ENCODE measurements at regions not wholly inside any gene's neighbourhood (a gene's known extent, or its start where the extent isn't known, plus 50 kb on each side); places are given as distances from the start of the nearest gene placed in this dataset.
"Not testable (repeated sequence)": the region's sequence is repeated elsewhere in the genome, so short reads cannot be mapped to it uniquely, and the experiment has no call there.

DNA sequence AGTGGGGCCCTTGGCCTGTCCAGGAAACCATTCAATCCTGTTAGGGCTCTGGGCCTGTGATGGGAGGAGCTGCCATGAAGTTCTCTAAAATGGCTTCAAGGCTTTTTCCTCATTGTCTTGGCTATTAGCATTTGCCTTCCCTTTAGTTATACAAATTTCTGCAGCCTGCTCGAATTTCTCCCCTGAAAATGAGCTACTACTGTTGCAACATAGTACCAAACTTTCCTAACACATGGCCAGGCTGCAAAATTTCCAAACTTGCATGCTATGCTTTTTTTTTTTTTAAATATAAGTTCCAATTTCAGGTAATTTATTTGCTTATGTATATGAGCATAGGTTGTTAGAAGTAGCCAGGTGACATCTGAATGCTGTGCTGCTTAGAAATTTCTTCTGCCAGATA, 560.8 kb upstream of the TBL1XR1 start:
- DNase-seq: no peak

DNA sequence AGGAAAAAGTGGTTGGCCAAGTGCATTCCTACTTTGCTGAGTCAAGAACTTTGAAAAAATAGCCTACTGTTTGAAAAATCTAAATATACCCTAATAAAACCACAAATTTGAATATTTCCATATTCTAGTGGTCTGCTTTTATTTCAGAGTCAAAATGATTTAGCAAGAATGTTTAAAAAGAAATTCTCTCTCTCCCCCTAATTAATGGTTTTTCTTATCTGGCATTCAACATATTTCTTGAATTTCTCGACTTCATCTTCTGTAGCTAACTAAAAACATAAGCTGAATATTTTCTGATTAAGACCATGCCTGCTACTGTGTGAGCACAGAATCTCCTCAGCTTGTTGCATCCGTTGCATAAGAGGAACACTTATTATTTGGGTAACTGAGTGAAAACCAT, 563.5 kb upstream of the TBL1XR1 start:
- no peak for DNase-seq

DNA sequence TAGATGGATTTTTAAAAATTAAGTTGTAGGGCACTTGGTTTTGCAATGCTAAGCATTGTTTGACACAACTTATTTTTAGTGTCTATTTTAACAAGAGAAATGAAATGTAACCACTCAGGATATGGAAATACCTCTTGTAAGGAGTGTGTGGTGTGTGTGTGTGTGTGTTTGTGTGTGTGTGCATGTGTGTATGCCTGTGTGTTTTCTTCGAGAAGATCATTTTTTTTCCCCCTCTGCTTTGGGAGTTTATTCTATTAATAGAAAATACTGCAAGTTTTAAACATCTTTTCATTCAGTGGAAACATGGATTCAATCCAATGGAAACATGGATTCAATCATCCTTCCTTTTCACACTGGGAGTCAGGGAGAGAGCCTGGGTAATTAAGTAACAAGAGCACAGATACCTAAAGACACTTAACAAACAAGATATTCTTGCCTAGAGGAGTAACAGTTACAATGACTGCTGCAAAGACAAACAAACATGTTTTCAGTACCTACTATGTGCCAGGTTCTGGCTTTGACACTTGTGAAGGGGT, 567.2 kb upstream of the TBL1XR1 start:
- DNase-seq: no peak

DNA sequence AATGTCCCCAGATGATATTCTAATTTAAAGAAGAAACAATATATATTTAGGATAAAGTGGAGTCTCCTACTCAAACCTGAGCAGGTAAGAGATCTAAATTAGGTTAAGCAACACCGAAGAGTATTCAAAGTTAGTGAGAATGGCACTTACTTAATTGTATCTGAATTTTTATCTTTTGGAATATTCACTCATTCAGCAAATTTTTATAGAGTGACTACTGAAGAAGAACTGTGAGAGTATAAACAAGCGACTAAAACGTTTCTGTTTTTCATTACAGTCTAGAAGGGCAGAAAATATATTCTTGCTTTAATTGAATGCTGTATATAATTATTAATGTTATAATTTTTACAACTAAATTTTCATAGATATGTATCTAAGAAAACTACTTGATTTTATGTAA, 567.7 kb upstream of the TBL1XR1 start:
- DNase-seq: no peak

DNA sequence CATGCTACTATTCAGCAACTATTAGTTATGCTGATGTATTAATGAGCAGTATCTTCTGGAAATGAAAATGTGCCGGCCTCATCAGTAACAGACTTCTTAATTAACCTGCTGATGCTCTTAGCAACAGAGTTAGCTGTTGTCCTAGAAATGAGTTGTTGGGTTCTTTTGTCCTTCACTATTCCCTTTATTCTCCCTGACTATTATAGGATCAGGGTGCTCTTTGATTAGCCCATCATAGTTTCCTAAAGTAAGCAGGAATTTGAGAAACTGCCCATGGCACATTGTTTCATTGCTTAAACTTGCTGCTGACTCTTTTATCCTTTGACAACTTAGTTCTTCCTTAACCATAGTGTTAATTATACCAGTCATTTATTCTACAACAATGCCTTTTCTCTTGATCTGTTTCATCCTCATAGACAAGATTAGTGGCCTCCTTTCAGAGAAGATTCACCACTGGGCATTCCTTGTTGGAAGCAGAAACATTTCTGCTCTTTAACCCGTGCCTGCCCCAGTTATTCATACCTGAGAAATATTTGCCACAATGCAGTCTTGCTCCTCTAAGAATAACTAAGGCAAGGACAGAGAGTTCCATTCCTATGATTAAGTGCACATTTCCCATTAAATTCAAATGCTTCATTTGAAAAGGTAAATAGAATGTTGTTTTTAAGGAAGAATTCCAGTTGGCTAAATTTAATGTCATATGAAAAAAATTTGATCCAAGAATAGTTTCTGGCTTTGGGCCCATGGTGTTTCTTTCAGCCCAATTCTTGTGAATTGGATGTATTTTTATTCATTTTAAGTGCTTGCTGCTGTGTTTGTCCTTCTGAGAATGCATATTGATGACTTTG, 573.3 kb upstream of the TBL1XR1 start:
- no peak for DNase-seq

DNA sequence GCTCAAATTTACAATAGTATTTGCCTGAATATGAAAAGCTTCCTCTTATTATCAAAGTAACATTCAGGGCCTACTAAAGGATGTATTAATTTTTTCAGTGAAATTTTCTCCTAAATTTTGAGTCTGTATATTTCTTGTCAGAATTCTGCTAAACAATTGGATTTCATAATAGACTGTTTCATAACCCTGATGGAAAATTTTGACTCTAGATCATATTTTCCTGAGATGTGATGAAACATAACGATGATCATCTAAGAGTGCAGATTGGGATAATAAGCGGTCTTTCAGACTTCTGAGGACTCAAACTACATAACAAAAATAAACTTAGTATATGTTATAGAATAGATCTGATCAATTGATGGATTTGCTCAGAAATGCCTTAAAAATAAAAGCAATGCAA, 574.5 kb upstream of the TBL1XR1 start:
- DNase-seq: no peak

DNA sequence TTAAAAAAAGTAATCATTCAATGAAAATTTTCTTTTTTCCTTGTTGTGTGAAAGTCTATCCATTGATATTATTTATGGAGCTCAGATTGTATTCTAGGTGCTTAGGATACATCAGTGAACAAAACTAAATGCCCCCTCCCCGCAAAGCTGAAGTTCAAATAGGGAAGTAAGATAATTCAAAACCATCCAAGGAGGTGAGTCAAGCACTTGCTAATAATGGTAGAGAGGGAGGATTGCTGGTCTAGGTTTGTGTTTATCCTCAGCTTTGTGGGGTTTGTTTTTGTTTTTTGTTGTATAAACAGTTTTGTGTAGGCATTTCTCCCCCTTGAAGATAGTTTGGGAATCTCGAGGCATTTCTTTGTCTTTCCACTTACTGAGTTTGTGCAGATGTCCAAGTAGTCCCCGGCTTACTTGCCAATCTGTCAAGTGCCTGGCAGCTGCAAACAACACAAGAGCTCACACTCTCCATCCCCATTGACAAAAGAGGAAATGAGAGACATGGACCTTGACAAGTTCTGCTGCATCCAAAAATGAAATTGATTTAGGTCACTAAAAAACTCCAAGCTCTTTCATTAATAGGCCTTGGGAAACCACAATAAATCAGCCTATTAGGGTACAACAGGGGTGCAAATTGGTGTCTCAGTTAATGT, 575.8 kb upstream of the TBL1XR1 start:
- DNase-seq: peak; percentile 67

DNA sequence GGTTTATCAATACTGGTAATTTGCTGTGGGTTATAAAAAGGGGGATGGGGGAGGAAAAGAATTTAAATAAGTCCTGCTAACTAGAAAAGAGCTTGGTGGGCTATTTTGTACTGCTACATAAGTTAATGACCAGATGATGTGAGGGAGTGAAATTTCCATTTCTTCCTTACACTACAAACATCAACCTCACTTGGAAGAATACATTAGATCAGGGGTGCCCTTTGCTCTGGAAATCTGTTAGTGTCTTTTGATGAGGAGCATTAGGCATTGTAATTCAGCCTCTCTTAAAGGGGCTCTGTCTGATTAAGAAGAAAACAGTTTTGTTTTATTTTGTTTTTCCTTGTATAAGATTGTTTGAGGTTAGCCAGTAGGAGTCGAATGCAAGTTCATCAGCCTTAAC, 576.4 kb upstream of the TBL1XR1 start:
- DNase-seq: no peak

DNA sequence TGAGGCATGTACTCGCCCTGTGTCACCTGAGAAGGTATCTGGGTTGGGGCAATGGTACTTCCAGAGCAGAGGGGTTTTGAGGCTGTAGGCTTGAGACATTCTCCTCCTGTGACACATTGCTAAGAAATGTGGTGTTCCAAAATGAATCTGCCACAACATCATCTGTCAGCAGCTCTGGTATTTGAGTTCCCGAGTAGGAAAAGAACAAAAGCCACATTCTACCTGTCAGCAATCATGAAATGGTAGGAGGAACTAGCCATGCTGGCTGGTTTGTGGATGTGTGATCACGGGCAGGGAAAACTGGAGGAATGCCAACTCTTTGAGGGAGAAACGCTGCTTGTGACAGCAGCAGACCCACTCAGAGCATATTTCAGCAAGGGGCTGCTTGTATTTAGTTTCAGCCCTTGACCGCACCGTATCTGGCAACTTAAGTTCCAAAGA, 579.4 kb upstream of the TBL1XR1 start:
- DNase-seq: peak; percentile 29

DNA sequence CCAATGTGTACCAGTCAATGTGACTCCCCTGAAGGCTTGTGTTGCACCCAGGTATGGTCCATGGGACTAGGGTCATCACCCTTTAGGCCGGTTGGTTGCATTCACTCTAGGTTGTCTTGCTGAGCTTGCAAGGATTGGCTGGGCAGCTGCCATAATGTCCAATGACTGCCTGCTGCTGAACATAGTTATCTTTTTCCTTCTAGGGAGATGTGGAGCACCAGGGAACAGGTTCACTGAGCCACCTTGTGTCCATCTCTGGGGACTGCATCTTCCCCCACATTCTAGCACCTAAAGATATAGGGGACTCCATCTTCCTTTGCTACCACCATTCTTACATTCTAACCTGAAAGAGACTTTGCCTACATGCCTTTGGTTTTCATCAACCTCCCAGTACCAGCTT, 580.4 kb upstream of the TBL1XR1 start:
- peak; percentile 38 for DNase-seq

DNA sequence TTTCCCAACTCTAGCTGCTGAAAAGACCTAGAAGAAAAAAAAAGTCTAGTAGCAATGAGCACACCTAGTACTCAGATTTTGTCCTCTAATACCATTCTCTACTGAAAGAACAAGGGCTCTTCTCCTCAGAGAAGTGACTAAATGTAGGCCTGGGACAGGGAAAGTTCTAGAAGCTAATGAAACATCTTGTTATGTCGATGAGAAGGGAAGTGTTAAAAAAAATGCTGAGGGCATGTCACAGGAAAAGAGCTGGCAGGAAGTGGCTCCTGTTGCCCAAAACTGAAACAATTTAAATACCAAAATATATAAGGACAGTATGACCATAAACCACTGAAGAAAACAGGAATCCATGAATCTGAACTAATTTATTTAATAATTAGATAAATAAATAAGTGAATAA, 581.4 kb upstream of the TBL1XR1 start:
- no peak for DNase-seq

DNA sequence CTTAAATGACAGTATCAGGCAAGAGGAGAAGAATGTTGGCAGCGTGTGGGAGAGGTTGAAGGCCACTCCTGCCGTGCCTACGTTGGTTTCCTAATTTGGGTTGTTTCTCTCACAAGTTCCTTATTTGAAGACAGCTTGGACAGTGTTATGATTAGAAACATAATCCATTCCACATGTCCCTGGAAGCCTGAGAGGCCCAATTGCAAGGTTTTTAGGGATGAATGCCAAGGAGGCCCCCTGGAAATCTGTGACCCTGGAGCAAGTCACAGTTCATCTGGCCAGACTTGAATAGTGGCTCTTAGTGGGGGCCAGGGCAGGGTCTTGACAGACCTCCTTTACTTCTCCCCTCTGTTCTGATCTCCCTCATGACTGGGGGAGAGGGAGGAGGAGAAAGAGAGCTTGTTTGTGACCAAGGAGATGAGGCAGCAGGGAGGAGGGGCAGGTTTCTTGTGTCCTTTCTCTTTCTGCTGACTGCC, 584.4 kb upstream of the TBL1XR1 start:
- no peak for DNase-seq

DNA sequence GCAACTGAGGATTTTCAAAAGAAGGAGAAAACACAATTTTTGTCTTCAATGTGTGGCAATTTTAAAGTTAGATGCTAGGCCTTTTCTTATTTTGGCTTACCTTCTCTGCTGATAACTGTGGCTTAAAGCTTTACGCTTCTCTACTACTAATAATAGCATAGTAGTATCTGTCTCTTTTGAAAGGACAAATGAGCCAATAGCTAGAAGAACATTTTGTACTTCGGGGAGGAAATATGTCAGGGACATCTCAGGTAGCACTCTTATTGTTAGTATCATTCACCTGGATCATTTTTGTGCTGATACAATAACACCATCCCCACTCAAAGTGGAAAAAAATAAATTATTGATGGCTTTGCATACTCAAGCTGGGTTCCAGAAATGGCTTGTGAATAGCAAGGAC, 586.1 kb upstream of the TBL1XR1 start:
- no peak for DNase-seq

DNA sequence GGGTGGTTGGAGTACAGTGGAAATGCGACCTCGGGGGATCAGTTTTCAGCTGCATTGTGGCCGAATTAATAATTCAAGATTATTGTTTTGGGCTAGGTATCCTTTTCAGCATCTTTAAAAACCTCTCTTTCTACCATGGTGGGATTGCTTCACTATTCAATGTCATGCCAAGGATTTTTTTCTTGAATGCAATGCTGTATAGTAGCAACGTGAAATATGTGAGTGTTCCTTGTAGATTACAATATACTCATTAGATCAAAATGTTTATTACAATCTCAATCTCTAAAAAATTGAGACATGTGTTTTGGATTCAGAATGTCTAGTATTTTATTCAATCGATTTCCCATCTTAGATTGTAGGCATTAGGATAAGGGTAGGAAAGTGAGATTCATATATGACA, 586.5 kb upstream of the TBL1XR1 start:
- DNase-seq: no peak

DNA sequence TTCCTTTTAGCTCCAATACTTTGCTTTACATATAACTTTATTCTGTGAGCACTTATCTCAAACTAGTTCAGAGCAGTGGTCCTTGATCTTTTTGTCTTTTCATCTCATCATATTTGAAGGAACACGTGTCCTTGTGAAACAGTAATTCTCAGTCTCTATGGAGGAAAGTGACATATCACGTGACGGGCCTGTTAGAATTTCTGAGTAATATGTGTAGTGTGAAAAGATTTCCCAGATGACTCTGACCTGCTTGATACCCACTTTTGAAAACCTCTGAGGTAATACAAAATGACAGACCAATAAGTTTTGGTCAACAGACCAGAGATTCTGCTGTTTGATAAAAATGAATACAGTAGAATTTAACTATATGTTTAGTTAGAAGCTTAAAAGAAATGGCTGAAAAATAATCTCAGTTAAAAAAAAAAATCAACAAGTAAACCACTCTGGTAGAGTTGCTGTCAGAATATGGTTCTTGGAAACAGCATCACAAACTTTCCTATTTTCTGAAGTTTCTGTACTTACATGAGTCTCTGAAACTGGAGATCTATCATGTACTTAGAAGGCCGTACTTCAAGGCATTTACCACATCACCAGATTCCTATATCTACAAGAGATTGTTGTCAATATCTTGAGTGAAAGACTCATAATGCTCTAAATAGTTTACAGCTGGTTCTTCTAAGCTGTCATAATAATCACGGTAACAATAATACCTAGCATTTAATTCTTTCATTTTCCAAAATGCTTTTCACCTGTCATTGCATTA, 590.2 kb upstream of the TBL1XR1 start:
- no peak for DNase-seq

DNA sequence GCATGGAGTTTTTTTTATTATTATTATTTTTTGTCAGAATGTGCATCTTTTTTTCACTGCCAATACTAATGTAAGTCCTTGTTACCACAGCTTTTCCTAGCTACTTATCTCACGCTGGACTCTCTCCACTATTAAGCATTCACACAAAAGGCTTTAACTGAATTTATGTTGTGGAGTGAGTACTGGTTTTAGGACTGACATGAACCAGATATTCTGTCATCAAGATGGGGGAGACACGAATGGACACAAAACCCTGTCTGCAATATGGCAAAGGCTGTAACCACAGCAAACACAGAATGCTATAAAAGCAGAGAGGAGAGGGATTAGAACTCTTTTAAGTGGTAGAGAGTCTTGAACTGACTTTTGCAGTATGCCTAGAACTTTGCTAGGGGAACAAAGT, 592.2 kb upstream of the TBL1XR1 start:
- no peak for DNase-seq

DNA sequence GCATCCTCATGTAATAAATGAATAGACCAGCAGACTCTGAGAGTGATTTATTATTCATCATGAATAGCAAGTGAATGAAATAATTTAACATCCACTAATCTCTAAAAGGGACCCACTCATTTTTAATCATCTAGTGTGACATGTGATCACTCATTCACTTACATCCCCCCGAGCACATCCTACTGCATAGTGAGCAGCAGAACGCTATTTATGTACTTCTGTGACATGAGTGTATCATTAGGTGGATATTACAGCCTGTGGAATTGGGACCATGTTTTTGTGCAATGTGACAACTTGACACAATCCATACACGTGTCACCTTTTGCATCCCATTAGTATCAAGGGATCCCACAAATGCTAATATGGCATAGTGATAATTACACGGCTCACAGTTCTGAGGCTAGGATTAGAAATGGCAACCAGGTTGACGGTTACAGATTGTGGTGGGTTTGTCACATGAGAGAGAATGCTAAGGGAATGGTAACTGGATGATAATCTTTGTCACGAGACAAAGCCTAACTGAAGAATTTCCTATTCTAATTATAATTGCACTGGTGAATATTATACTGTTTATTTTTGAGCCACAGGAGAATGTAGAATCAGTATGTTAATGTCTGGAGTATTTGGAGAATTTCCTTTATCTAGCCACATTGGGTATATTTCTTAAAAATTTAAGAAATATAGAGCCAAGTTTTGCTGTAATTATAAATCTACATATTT, 595.2 kb upstream of the TBL1XR1 start:
- no peak for DNase-seq

DNA sequence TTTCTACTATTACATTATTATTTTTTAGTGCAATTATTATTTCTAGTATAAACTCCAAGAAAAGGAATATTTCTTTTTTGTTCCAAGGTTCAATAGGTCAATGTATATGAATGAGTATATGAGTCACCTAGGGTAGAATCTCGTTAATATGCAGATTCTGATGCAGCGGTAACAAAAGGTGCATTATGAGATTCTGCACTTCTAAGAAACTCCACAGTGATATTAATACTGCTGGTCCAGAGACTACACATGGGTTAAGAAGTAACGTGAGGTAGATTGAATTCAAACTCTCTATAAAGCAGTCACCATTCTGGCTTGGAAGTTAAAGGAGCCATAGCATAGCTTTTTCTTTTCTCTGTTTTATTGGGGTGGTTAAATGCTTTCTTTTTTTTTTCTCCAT, 596.2 kb upstream of the TBL1XR1 start:
- no peak for DNase-seq

DNA sequence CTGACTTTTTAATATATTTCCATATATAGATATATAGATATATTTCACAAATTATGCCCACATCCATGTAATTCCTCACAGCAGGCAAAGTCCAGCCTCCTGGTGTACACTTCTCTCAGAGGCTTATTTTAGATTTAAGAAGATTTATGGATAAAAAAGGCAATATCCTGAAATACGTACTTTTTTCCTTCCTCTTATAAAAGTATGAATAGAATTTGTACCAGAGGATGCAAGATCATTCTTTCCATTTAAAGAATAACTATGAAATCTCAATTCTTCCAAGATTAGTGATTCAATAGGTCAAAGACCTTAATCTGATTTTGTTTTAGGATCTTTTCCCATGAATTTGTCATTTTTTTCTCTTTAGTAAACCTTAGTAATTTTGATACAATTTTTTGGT, 597.9 kb upstream of the TBL1XR1 start:
- DNase-seq: no peak

DNA sequence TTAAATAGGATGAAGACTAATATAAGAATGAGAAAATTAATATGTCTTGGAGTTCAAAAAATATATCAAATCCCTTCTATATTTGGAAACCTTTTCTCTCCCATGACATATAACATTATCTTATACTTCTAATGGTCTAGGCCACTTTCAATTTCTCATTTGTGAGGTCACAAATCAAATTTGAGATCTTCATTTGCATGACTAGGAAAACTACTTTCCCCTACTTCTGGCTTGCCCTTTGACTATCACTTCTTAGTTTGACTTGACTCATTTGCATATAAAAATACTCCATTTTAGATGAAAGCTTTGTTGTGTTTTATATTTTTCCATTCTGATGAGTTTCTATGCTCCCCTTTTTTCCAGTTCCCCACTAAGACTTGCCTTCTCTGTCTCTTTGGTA, 598.6 kb upstream of the TBL1XR1 start:
- DNase-seq: no peak

DNA sequence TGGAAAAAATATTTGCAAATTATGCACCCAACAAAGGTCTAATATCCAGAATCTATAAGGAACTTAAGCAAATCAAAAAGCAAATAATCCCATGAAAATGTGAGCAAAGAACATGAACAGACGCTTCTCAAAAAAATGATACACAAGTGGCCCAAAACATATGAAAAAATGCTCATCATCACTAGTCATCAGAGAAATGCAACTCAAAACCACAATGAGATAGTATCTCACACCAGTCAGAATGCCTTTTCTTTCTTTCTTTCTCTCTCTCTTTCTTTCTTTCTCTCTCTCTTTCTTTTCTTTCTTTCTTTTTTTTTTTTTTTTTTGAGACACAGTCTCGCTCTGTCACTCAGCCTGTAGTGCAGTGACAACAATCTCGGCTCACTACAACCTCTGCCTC, 602.9 kb upstream of the TBL1XR1 start:
- not testable (repeated sequence) for DNase-seq

DNA sequence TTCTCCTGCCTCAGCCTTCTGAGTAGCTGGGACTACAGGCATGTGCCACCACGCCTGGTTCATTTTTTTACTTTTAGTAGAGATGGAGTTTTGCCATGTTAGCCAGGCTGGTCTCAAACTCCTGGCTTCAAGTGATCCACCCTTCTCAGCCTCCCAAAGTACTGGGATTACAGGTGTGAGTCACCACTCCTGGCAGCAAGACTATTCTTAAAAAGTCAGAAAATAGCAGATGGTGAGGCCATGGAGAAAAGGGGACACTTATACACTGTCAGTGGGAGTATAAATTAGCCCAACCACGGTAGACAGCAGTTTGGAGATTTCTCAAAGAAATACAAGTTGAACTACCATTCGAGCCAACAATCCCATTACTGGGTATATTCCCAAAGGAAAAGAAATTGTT, 603.3 kb upstream of the TBL1XR1 start:
- no peak for DNase-seq
